Vagina (tissue), 2 donors: ENCODE measurements at regions not wholly inside any gene's neighbourhood (a gene's known extent, or its start where the extent isn't known, plus 50 kb on each side); places are given as distances from the start of the nearest gene placed in this dataset.
A peak's percentile ranks its signal among the peaks of the same experiment; 100 is the strongest.

ENCODE experiments used
- DNase-seq, 2 donors: peaks; one replicate each; pipeline ENCODE4 v3.0.0-alpha.2; 2017; ENCODE audit errors: extremely low spot score in 2 of 2
- H3K27ac ChIP-seq: fragments of 200-600 bp; sonication (generic); one replicate; pipeline ENCODE4 v1.5.1; 2019
- H3K27me3 ChIP-seq: fragments of 200-600 bp; sonication (generic); one replicate; pipeline ENCODE4 v1.5.1; 2019
- H3K36me3 ChIP-seq, 2 donors: fragments of 200-600 bp; sonication (generic); one replicate each; pipeline ENCODE4 v1.5.1; 2017 to 2019
- H3K4me1 ChIP-seq: fragments of 200-600 bp; sonication (generic); one replicate; pipeline ENCODE4 v1.5.1; 2019
- H3K4me3 ChIP-seq, 2 donors: fragments of 200-600 bp; sonication (generic); 1 replicate in 1 of 2; 2 replicates in 1 of 2; pipeline ENCODE4 v1.5.1; 2016 to 2019
- H3K9me3 ChIP-seq: fragments of 200-600 bp; sonication (generic); one replicate; pipeline ENCODE4 v1.5.1; 2019
- POLR2A ChIP-seq, 2 donors: fragments of 450-650 bp; IDR thresholded peaks; one replicate each; pipeline ENCODE4 v1.6.1; 2017; ENCODE audit warnings: antibody characterized with exemption in 2 of 2, mild to moderate bottlenecking in 2 of 2, moderate library complexity in 2 of 2
- POLR2AphosphoS5 ChIP-seq, 2 donors: sonication (generic); formaldehyde crosslinking; IDR thresholded peaks; one replicate each; pipeline ENCODE4 v1.9.0; 2017; ENCODE audit warnings: antibody characterized with exemption in 2 of 2, mild to moderate bottlenecking in 2 of 2, low read depth in 1 of 2; ENCODE audit not compliant: insufficient read depth in 1 of 2
- intact Hi-C: fragments of 100-400 bp; cut with DNase I; formaldehyde crosslinking; loops from one replicate; pipeline ENCODE4 v1.15.1; 2023
- TF ChIP-seq, protein P1 (sequence below), 3 experiments: fragments of 450-650 bp in 2 of 3; fragments of 200-600 bp in 1 of 3; sonication (generic) in 1 of 3; IDR thresholded peaks; one replicate each; pipeline ENCODE4 v1.5.1; 2017 to 2019; ENCODE audit warnings: antibody characterized with exemption in 3 of 3, mild to moderate bottlenecking in 2 of 3, moderate library complexity in 2 of 3

DNA sequence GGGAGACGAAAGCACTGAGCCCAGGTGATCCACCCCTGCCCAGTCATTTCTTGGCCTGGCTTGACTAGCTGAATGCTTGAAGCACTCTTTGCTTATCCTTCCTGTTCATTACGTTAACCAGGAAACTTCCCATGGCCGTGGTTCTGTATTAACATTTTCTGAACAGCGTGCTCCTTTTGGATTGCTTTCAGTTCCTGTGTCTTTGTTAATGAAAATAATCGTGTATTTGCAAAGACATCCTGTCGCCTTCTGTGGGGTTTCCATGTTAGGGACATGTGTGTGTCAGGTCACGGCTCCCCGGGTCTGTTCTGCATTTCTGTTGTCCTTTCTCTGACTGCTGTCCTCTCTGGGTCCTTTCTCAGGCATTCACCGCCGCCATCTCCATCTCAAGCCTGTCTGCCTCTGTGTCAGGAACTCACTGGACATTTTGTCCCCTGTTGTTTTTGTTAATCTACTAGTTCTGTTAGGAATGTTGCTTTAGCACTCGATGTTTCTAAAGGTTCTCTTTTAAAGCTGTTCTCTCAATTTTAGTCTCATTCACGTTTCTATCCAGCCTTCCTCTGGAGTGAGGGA is 434.1 kb upstream of the HS6ST1 start:
- Histone ChIP-seq H3K4me1 (no peaks in the 10 kb centered on the region), H3K9me3 (no peaks in the 10 kb centered on the region), H3K27ac (no peak overlapping the region), H3K27me3 (no peaks in the 10 kb centered on the region), H3K36me3 (no peaks in the 10 kb centered on the region), H3K4me3 (no peak overlapping the region)
- no peak for DNase-seq
- TF ChIP-seq, protein P1, sequence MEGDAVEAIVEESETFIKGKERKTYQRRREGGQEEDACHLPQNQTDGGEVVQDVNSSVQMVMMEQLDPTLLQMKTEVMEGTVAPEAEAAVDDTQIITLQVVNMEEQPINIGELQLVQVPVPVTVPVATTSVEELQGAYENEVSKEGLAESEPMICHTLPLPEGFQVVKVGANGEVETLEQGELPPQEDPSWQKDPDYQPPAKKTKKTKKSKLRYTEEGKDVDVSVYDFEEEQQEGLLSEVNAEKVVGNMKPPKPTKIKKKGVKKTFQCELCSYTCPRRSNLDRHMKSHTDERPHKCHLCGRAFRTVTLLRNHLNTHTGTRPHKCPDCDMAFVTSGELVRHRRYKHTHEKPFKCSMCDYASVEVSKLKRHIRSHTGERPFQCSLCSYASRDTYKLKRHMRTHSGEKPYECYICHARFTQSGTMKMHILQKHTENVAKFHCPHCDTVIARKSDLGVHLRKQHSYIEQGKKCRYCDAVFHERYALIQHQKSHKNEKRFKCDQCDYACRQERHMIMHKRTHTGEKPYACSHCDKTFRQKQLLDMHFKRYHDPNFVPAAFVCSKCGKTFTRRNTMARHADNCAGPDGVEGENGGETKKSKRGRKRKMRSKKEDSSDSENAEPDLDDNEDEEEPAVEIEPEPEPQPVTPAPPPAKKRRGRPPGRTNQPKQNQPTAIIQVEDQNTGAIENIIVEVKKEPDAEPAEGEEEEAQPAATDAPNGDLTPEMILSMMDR (IDR thresholded peaks at IDR 0.05), result no peak
- no peak for TF ChIP-seq POLR2A (IDR thresholded peaks at IDR 0.05)
- no peak for TF ChIP-seq POLR2AphosphoS5 (IDR thresholded peaks at IDR 0.05; ENCODE audit: insufficient read depth in 1 of 2, low read depth in 1 of 2)
- intact Hi-C loops, result no loop called here

- no peaks in the 10 kb centered on the region for H3K27me3 ChIP-seq
- H3K9me3 ChIP-seq, result no peaks in the 10 kb centered on the region
- DNase-seq, result no peak
- H3K27ac ChIP-seq, result no peak overlapping the region
- H3K4me1 ChIP-seq, result no peaks in the 10 kb centered on the region
- intact Hi-C loops, result no loop called here
- TF ChIP-seq, protein P1 (IDR thresholded peaks at IDR 0.05), result no peak
- TF ChIP-seq POLR2A (IDR thresholded peaks at IDR 0.05) (no peak), POLR2AphosphoS5 (IDR thresholded peaks at IDR 0.05; ENCODE audit: insufficient read depth in 1 of 2, low read depth in 1 of 2) (no peak)
- H3K36me3 ChIP-seq, result no peaks in the 10 kb centered on the region
- no peak overlapping the region for H3K4me3 ChIP-seq
Measured at GRCh38 chr2:128753321-128753720, 434.7 kb upstream of the HS6ST1 start.

GRCh38 chr2:128753800-128754199 is 435.1 kb upstream of the HS6ST1 start:
- intact Hi-C loops, result no loop called here
- H3K27ac ChIP-seq, result no peak overlapping the region
- H3K4me3 ChIP-seq, result no peak overlapping the region
- no peaks in the 10 kb centered on the region for H3K36me3 ChIP-seq
- no peaks in the 10 kb centered on the region for H3K4me1 ChIP-seq
- H3K9me3 ChIP-seq, result no peaks in the 10 kb centered on the region
- DNase-seq, result no peak
- no peaks in the 10 kb centered on the region for H3K27me3 ChIP-seq
- TF ChIP-seq POLR2A (IDR thresholded peaks at IDR 0.05) (no peak), POLR2AphosphoS5 (IDR thresholded peaks at IDR 0.05; ENCODE audit: insufficient read depth in 1 of 2, low read depth in 1 of 2) (no peak)
- TF ChIP-seq, protein P1 (IDR thresholded peaks at IDR 0.05), result no peak

- TF ChIP-seq POLR2A (IDR thresholded peaks at IDR 0.05) (no peak), POLR2AphosphoS5 (IDR thresholded peaks at IDR 0.05; ENCODE audit: insufficient read depth in 1 of 2, low read depth in 1 of 2) (no peak)
- TF ChIP-seq, protein P1 (IDR thresholded peaks at IDR 0.05), result no peak
- DNase-seq, result no peak
- Histone ChIP-seq H3K4me3 (no peak overlapping the region), H3K9me3 (no peaks in the 10 kb centered on the region), H3K27me3 (no peaks in the 10 kb centered on the region), H3K36me3 (no peaks in the 10 kb centered on the region), H3K27ac (no peak overlapping the region), H3K4me1 (no peaks in the 10 kb centered on the region)
- intact Hi-C loops, result no loop called here
Measured at GRCh38 chr2:128754246-128754724, 435.6 kb upstream of the HS6ST1 start.

DNA sequence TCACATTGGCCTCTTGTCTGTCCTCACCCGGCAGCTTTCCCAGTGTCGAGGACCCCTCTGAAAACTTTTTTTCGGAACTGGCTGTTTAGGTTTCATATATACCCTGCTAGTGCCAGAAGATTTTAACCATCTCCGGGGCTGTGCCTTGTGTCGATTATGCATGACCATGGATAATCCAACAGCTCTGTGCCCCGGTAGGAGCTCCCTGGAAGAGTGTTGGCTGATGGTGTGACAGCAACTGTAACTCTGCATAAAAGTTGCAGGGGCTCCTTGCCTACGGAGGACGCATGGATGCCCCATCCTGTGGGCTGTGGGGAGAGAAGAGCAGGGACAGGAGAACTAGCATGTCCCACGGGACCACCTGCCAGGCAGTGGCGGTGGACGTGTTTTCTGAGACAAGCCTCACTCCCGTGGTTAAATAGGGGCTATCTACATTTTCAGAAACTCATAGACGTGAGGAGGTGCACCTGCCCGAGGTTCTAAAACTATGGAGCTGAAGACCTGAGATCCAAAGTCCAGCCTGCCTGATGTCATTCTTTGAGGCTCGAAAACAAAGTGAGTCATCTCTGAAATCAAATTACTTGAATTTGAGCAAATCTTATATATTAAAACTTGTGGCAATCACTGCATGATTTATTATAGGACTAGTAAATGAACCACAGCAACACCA is 437.2 kb upstream of the HS6ST1 start:
- Histone ChIP-seq H3K9me3 (no peaks in the 10 kb centered on the region), H3K27me3 (no peaks in the 10 kb centered on the region), H3K4me3 (no peak overlapping the region), H3K4me1 (no peaks in the 10 kb centered on the region), H3K36me3 (no peaks in the 10 kb centered on the region), H3K27ac (no peak overlapping the region)
- intact Hi-C loops, result no loop called here
- DNase-seq, result peak in 1 of 2 donors; percentile 84
- TF ChIP-seq POLR2A (IDR thresholded peaks at IDR 0.05), result no peak
- no peak for TF ChIP-seq POLR2AphosphoS5 (IDR thresholded peaks at IDR 0.05; ENCODE audit: insufficient read depth in 1 of 2, low read depth in 1 of 2)
- TF ChIP-seq, protein P1 (IDR thresholded peaks at IDR 0.05), result no peak
